ENCODE measurements at regions not wholly inside any gene's neighbourhood (a gene's known extent, or its start where the extent isn't known, plus 50 kb on each side); places are given as distances from the start of the nearest gene placed in this dataset.

- TF ChIP-seq CTCF (IDR thresholded peaks at IDR 0.05) (no peak), ZFX (IDR thresholded peaks at IDR 0.05; ENCODE audit: borderline replicate concordance) (no peak)
Measured at GRCh38 chr13:65470781-65471180, 1759.4 kb downstream of the PCDH9 start.

Data from 22Rv1 (cell line).